Trophoblast cell (in vitro differentiated cells and primary cell): ENCODE measurements at regions not wholly inside any gene's neighbourhood (a gene's known extent, or its start where the extent isn't known, plus 50 kb on each side); places are given as distances from the start of the nearest gene placed in this dataset.
"Not testable (repeated sequence)": the region's sequence is repeated elsewhere in the genome, so short reads cannot be mapped to it uniquely, and the experiment has no call there.

Source experiments
- DNase-seq, 2 donors: peaks; one replicate each; pipeline ENCODE4 v3.0.0-alpha.2; 2016
- H2AFZ ChIP-seq: 2 replicates; pipeline ENCODE4 v1.6.1; 2013; ENCODE audit warnings: low read length, moderate library complexity, mild to moderate bottlenecking; ENCODE audit not compliant: insufficient read depth, poor library complexity
- H2AK5ac ChIP-seq: 2 replicates; pipeline ENCODE4 v1.6.1; 2013; ENCODE audit warnings: mild to moderate bottlenecking, low read length
- H2BK120ac ChIP-seq: 2 replicates; pipeline ENCODE4 v1.6.1; 2013; ENCODE audit warnings: low read length, mild to moderate bottlenecking, moderate library complexity; ENCODE audit not compliant: insufficient read depth, poor library complexity
- H2BK12ac ChIP-seq: 2 replicates; pipeline ENCODE4 v1.6.1; 2013; ENCODE audit warnings: mild to moderate bottlenecking, low read length, moderate library complexity
- H2BK5ac ChIP-seq: 2 replicates; pipeline ENCODE4 v1.6.1; 2013; ENCODE audit warnings: low read length, low read depth, moderate library complexity, mild to moderate bottlenecking; ENCODE audit not compliant: poor library complexity
- H3K14ac ChIP-seq: 2 replicates; pipeline ENCODE4 v1.6.1; 2013; ENCODE audit warnings: mild to moderate bottlenecking, low read length
- H3K18ac ChIP-seq: 2 replicates; pipeline ENCODE4 v1.6.1; 2013; ENCODE audit warnings: mild to moderate bottlenecking, low read length
- H3K23ac ChIP-seq: 2 replicates; pipeline ENCODE4 v1.6.1; 2013; ENCODE audit warnings: low read length
- H3K27ac ChIP-seq: 2 replicates; pipeline ENCODE4 v1.5.1; 2013; ENCODE audit warnings: low read depth, mild to moderate bottlenecking, inconsistent platforms, low read length, moderate library complexity
- H3K27me3 ChIP-seq: 2 replicates; pipeline ENCODE4 v1.6.1; 2013; ENCODE audit warnings: inconsistent platforms, mild to moderate bottlenecking, low read length, moderate library complexity; ENCODE audit not compliant: insufficient read depth
- H3K36me3 ChIP-seq, 2 experiments: 1 replicate in 1 of 2; 2 replicates in 1 of 2; pipeline ENCODE4 v1.6.1; 2013; ENCODE audit warnings: low read length in 2 of 2, mild to moderate bottlenecking in 2 of 2, moderate library complexity in 1 of 2; ENCODE audit not compliant: insufficient read depth in 2 of 2, control insufficient read depth in 1 of 2
- H3K4ac ChIP-seq: 2 replicates; pipeline ENCODE4 v1.6.1; 2013; ENCODE audit warnings: low read depth, mild to moderate bottlenecking, low read length, moderate library complexity
- H3K4me1 ChIP-seq, 2 experiments: 1 replicate in 1 of 2; 2 replicates in 1 of 2; pipeline ENCODE4 v1.6.1; 2013; ENCODE audit warnings: low read length in 2 of 2, mild to moderate bottlenecking in 2 of 2, moderate library complexity in 1 of 2; ENCODE audit not compliant: insufficient read depth in 2 of 2, control insufficient read depth in 1 of 2
- H3K4me2 ChIP-seq: 2 replicates; pipeline ENCODE4 v1.6.1; 2013; ENCODE audit warnings: inconsistent platforms, mild to moderate bottlenecking, low read length, moderate library complexity
- H3K4me3 ChIP-seq: 2 replicates; pipeline ENCODE4 v1.5.1; 2013; ENCODE audit warnings: mild to moderate bottlenecking, low read depth, low read length, inconsistent platforms
- H3K79me1 ChIP-seq: one replicate; pipeline ENCODE4 v1.6.1; 2013; ENCODE audit warnings: low read length
- H3K79me2 ChIP-seq: 2 replicates; pipeline ENCODE4 v1.6.1; 2013; ENCODE audit warnings: low read length, mild to moderate bottlenecking; ENCODE audit not compliant: control insufficient read depth, insufficient read depth, poor library complexity
- H3K9ac ChIP-seq: 2 replicates; pipeline ENCODE4 v1.6.1; 2013; ENCODE audit warnings: mild to moderate bottlenecking, low read length
- H3K9me3 ChIP-seq: 2 replicates; pipeline ENCODE4 v1.6.1; 2013; ENCODE audit warnings: low read depth, mild to moderate bottlenecking, control low read depth, inconsistent platforms, low read length; ENCODE audit not compliant: insufficient read depth
- H4K12ac ChIP-seq: 2 replicates; pipeline ENCODE4 v1.6.1; 2013; ENCODE audit warnings: low read depth, mild to moderate bottlenecking, low read length, moderate library complexity
- H4K8ac ChIP-seq: 2 replicates; pipeline ENCODE4 v1.6.1; 2013; ENCODE audit warnings: low read depth, mild to moderate bottlenecking, low read length, moderate library complexity
- H4K91ac ChIP-seq: one replicate; pipeline ENCODE4 v1.6.1; 2013; ENCODE audit warnings: low read depth, mild to moderate bottlenecking, low read length, moderate library complexity
- WGBS: extraction: QIAGEN DNeasy Blood & Tissue Kit; methylation state at CpG from one replicate; pipeline ENCODE4 v1.1.7; 2013; ENCODE audit warnings: missing lambda C conversion rate; ENCODE audit not compliant: insufficient read length, insufficient coverage; ENCODE audit errors: extremely low coverage; 5-methylcytosine and 5-hydroxymethylcytosine counted together

DNA sequence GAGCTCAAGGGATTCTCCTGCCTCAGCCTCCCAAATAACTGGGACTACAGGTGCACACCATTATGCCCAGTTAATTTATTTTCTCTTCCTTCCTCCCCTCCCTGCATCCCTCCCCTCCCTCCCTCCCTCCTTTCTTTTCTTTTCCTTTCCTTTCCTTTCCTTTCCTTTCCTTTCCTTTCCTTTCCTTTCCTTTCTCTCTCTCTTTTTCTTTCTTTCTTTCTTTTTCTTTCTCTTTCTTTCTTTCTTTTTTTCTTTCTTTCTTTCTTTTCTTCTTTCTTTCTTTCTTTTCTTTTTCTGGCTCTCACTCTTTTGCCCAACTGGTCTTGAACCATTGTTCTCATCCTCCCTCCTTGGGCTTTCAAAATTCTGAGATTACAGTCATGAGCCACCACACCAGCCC, 873.0 kb upstream of the KLHL1 start:
- not testable (repeated sequence) for H2BK120ac ChIP-seq, DNase-seq, H2AFZ ChIP-seq, H4K8ac ChIP-seq, H3K4me3 ChIP-seq, H2BK5ac ChIP-seq, H3K18ac ChIP-seq, H3K79me2 ChIP-seq, H3K4me2 ChIP-seq, H3K23ac ChIP-seq, H3K14ac ChIP-seq, H2AK5ac ChIP-seq, H3K27ac ChIP-seq, H3K36me3 ChIP-seq, H2BK12ac ChIP-seq, H3K9me3 ChIP-seq, H3K4ac ChIP-seq, H4K12ac ChIP-seq, H3K79me1 ChIP-seq, H4K91ac ChIP-seq, H3K4me1 ChIP-seq, H3K27me3 ChIP-seq, H3K9ac ChIP-seq

DNA sequence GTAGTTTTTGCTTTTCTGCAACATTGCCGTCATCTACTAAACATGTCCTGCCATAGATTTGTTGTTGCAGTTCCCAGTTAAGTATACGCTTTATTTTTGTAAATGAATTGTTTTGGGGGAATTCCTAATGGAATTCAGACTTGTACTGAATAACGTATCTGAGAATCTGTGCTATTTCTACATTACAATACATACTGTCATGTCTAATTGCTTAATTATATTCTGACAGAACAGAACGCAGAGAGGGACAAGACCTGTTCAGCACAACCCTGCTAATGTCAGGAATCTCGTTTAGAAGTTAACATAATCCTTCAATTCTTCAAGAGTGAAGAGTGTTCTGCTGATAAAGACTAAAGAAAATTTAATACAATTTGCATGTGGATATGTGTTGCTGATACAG, 861.1 kb upstream of the KLHL1 start:
- Histone ChIP-seq H3K4me3 (no peak overlapping the region), H3K79me1 (no peaks in the 10 kb centered on the region), H3K4me2 (no peak overlapping the region), H2AFZ (no peak overlapping the region), H2AK5ac (no peak overlapping the region), H2BK120ac (no peak overlapping the region), H2BK5ac (no peak overlapping the region), H3K9ac (no peak overlapping the region), H3K4ac (no peak overlapping the region), H3K36me3 (no peaks in the 10 kb centered on the region), H4K12ac (no peak overlapping the region), H3K4me1 (peaks cover 0 to 2% of the 10 kb centered on the region in 2 experiments), H3K79me2 (no peaks in the 10 kb centered on the region), H3K27me3 (no peaks in the 10 kb centered on the region), H2BK12ac (no peak overlapping the region), H3K23ac (no peak overlapping the region), H3K9me3 (no peaks in the 10 kb centered on the region), H3K18ac (no peak overlapping the region), H3K14ac (no peak overlapping the region), H3K27ac (no peak overlapping the region), H4K91ac (no peak overlapping the region), H4K8ac (no peak overlapping the region)
- no peak for DNase-seq
- WGBS, result no CpG with 5 or more reads among the region's 5 CpGs

DNA sequence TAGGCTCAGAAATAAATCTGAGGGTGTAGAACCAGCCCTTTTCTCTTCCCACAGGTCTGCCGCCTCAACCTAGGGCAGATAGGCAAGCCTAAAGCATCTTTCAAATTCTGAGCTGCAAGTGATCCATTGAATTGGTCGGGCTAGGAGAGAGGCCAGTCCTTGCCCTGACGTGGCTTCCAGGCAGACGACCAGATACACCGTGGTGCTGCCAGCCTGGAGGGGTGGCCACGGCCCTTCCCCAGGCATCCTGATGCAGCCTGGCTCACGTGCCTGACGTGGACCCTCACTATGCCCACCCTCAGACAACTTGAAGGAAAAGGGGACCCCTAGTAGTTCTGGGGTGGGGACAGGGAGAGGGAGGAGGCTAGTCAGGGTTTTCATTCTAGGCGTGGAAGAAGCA, 859.3 kb upstream of the KLHL1 start:
- Histone ChIP-seq H3K27ac (no peak overlapping the region), H2AK5ac (no peak overlapping the region), H3K23ac (no peak overlapping the region), H4K91ac (no peak overlapping the region), H3K4ac (no peak overlapping the region), H4K8ac (no peak overlapping the region), H3K9ac (no peak overlapping the region), H3K4me3 (peak overlapping the region; percentile 41), H3K79me1 (no peaks in the 10 kb centered on the region), H3K18ac (no peak overlapping the region), H3K14ac (no peak overlapping the region), H4K12ac (no peak overlapping the region), H3K4me1 (no peaks in the 10 kb centered on the region), H2BK12ac (no peak overlapping the region), H2BK5ac (no peak overlapping the region), H3K79me2 (no peaks in the 10 kb centered on the region), H3K4me2 (no peak overlapping the region), H2AFZ (no peak overlapping the region), H3K9me3 (no peaks in the 10 kb centered on the region), H3K27me3 (no peaks in the 10 kb centered on the region), H3K36me3 (no peaks in the 10 kb centered on the region), H2BK120ac (no peak overlapping the region)
- WGBS, result no CpG with 5 or more reads among the region's 9 CpGs
- no peak for DNase-seq

DNA sequence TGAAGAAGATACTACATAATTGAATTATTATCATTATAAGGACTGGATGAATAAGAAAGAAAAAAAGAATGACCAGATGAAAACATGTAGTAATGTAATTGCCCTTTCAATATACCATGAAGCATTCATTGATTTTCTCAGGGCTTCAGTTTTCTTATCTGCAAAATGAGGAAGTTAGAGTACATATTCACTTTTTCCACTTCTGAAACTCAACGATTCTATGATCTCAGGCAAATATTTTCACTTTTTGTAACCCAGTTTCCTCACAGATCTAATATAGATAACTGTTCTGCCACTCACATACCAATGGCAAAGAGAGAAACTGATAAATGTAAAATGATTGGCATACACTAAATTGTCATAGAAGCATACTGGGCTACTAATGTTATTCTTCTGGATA, 856.6 kb upstream of the KLHL1 start:
- no CpG with 5 or more reads among the region's 1 CpG for WGBS
- Histone ChIP-seq H3K18ac (no peak overlapping the region), H3K79me1 (no peaks in the 10 kb centered on the region), H2BK120ac (no peak overlapping the region), H3K79me2 (no peaks in the 10 kb centered on the region), H3K27ac (no peak overlapping the region), H3K9ac (no peak overlapping the region), H2BK12ac (no peak overlapping the region), H3K4me2 (no peak overlapping the region), H4K91ac (no peak overlapping the region), H3K36me3 (no peaks in the 10 kb centered on the region), H2BK5ac (no peak overlapping the region), H4K12ac (no peak overlapping the region), H2AK5ac (no peak overlapping the region), H4K8ac (no peak overlapping the region), H3K9me3 (no peaks in the 10 kb centered on the region), H3K23ac (no peak overlapping the region), H2AFZ (no peak overlapping the region), H3K4me1 (no peaks in the 10 kb centered on the region), H3K4ac (no peak overlapping the region), H3K4me3 (no peak overlapping the region), H3K27me3 (no peaks in the 10 kb centered on the region), H3K14ac (no peak overlapping the region)
- no peak for DNase-seq

DNA sequence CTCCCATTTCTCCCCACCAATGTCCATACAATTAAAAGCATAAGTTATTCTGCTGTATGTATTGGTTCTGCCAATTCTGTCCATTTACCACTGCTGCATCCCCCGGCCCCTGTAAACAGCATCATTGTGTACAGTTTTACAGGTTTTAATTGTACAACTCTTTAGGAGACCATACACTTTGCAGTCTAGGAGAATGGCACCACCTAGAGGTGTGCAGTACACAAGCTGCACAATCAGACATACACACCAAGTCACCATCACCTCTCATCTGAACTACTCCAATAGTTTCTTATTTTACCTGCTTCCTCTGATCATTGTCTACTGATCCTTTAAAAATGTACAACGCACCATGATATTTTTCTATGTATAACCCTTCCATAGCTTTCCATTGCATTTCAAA, 855.9 kb upstream of the KLHL1 start:
- Histone ChIP-seq H3K27me3 (no peaks in the 10 kb centered on the region), H2BK120ac (no peak overlapping the region), H2AK5ac (no peak overlapping the region), H3K9ac (no peak overlapping the region), H3K79me1 (no peaks in the 10 kb centered on the region), H3K4ac (no peak overlapping the region), H2AFZ (no peak overlapping the region), H4K12ac (no peak overlapping the region), H3K4me2 (no peak overlapping the region), H3K4me3 (no peak overlapping the region), H2BK5ac (no peak overlapping the region), H3K4me1 (no peaks in the 10 kb centered on the region), H3K9me3 (no peaks in the 10 kb centered on the region), H3K27ac (no peak overlapping the region), H3K23ac (no peak overlapping the region), H4K91ac (no peak overlapping the region), H3K14ac (no peak overlapping the region), H3K36me3 (no peaks in the 10 kb centered on the region), H3K18ac (no peak overlapping the region), H3K79me2 (no peaks in the 10 kb centered on the region), H2BK12ac (no peak overlapping the region), H4K8ac (no peak overlapping the region)
- no CpG with 5 or more reads among the region's 2 CpGs for WGBS
- DNase-seq, result no peak
